Activated CD4-positive, alpha-beta T cell treated with anti-CD3 and anti-CD28 coated beads for 48 hours (primary cell): ENCODE measurements at regions not wholly inside any gene's neighbourhood (a gene's known extent, or its start where the extent isn't known, plus 50 kb on each side); places are given as distances from the start of the nearest gene placed in this dataset.
"Not testable (repeated sequence)": the region's sequence is repeated elsewhere in the genome, so short reads cannot be mapped to it uniquely, and the experiment has no call there.

ENCODE experiments used
- DNase-seq: peaks from one replicate; pipeline ENCODE4 v3.0.0-alpha.2; 2020

GRCh38 chr6:168803874-168804273, 362.9 kb downstream of the SMOC2 start:
- no peak for DNase-seq

- DNase-seq = no peak
Measured at GRCh38 chr6:168799067-168799466, 358.1 kb downstream of the SMOC2 start.

GRCh38 chr6:168796106-168796505, 355.1 kb downstream of the SMOC2 start:
- DNase-seq = no peak

GRCh38 chr6:168795611-168796010, 354.6 kb downstream of the SMOC2 start:
- not testable (repeated sequence) for DNase-seq

- DNase-seq = no peak
Measured at GRCh38 chr6:168794491-168794890, 353.5 kb downstream of the SMOC2 start.

- no peak for DNase-seq
Measured at GRCh38 chr6:168793649-168794048, 352.7 kb downstream of the SMOC2 start.

GRCh38 chr6:168791917-168792316, 350.9 kb downstream of the SMOC2 start:
- no peak for DNase-seq

- DNase-seq = no peak
Measured at GRCh38 chr6:168789699-168790098, 348.7 kb downstream of the SMOC2 start.

GRCh38 chr6:168785720-168786511, 344.9 kb downstream of the SMOC2 start:
- no peak for DNase-seq

GRCh38 chr6:168784426-168784825, 343.4 kb downstream of the SMOC2 start:
- no peak for DNase-seq

- DNase-seq = no peak
Measured at GRCh38 chr6:168783720-168784119, 342.7 kb downstream of the SMOC2 start.

- DNase-seq = no peak
Measured at GRCh38 chr6:168782187-168782751, 341.3 kb downstream of the SMOC2 start.

GRCh38 chr6:168778201-168778600, 337.2 kb downstream of the SMOC2 start:
- DNase-seq = no peak

GRCh38 chr6:168774381-168774780, 333.4 kb downstream of the SMOC2 start:
- DNase-seq = no peak

- no peak for DNase-seq
Measured at GRCh38 chr6:168773788-168774187, 332.8 kb downstream of the SMOC2 start.

GRCh38 chr6:168765752-168766151, 324.8 kb downstream of the SMOC2 start:
- DNase-seq = no peak

GRCh38 chr6:168756009-168756634, 315.1 kb downstream of the SMOC2 start:
- DNase-seq = no peak

GRCh38 chr6:168746643-168747042, 305.7 kb downstream of the SMOC2 start:
- no peak for DNase-seq

- no peak for DNase-seq
Measured at GRCh38 chr6:168746013-168746412, 305.0 kb downstream of the SMOC2 start.

- DNase-seq = no peak
Measured at GRCh38 chr6:168744861-168745260, 303.9 kb downstream of the SMOC2 start.

- no peak for DNase-seq
Measured at GRCh38 chr6:168741942-168742782, 301.2 kb downstream of the SMOC2 start.

- DNase-seq = no peak
Measured at GRCh38 chr6:168741305-168741704, 300.3 kb downstream of the SMOC2 start.

GRCh38 chr6:168739381-168739780, 298.4 kb downstream of the SMOC2 start:
- no peak for DNase-seq
